Keratinocyte (primary cell): ENCODE measurements at regions not wholly inside any gene's neighbourhood (a gene's known extent, or its start where the extent isn't known, plus 50 kb on each side); places are given as distances from the start of the nearest gene placed in this dataset.
A peak's percentile ranks its signal among the peaks of the same experiment; 100 is the strongest.

Experiments
- DNase-seq: peaks from one replicate; pipeline ENCODE4 v3.0.0-alpha.2; 2011; ENCODE audit warnings: low read depth, missing footprints, low spot score
- FAIRE-seq: peaks from 2 replicates; lab custom pipeline; 2011; peaks lifted over from hg19 to GRCh38; lab: Jason Lieb, UNC
- H2AFZ ChIP-seq: 2 replicates; pipeline ENCODE4 v1.6.0; 2012; ENCODE audit warnings: low read length, control low read depth, inconsistent platforms; ENCODE audit not compliant: control insufficient read depth
- H3K27ac ChIP-seq: 2 replicates; pipeline ENCODE4 v1.5.1; 2011; ENCODE audit warnings: low read length; ENCODE audit not compliant: control insufficient read depth, insufficient read depth
- H3K27me3 ChIP-seq: 3 replicates; pipeline ENCODE4 v1.6.0; 2011; ENCODE audit warnings: low read length; ENCODE audit not compliant: control insufficient read depth, insufficient read depth; ENCODE audit errors: extremely low read depth
- H3K36me3 ChIP-seq, 2 experiments: 2 replicates in 1 of 2; 3 replicates in 1 of 2; pipeline ENCODE4 v1.5.1; 2011; ENCODE audit warnings: low read length in 2 of 2, mild to moderate bottlenecking in 1 of 2; ENCODE audit not compliant: control insufficient read depth in 2 of 2, insufficient read depth in 2 of 2; ENCODE audit errors: extremely low read depth in 1 of 2
- H3K4me1 ChIP-seq: 3 replicates; pipeline ENCODE4 v1.5.1; 2011; ENCODE audit warnings: low read length; ENCODE audit not compliant: control insufficient read depth, insufficient read depth; ENCODE audit errors: extremely low read depth
- H3K4me2 ChIP-seq: 3 replicates; pipeline ENCODE4 v1.6.0; 2011; ENCODE audit warnings: low read depth, low read length; ENCODE audit not compliant: control insufficient read depth, insufficient read depth; ENCODE audit errors: extremely low read depth
- H3K4me3 ChIP-seq, 3 experiments: fragments of 200-600 bp in 1 of 3; sonication (generic) in 1 of 3; 2 replicates in 2 of 3; 3 replicates in 1 of 3; pipeline ENCODE4 v1.5.1; 2011 to 2016; ENCODE audit warnings: low read length in 3 of 3, mild to moderate bottlenecking in 3 of 3, control low read depth in 2 of 3, inconsistent platforms in 1 of 3, low read depth in 1 of 3, mixed read lengths in 1 of 3, mixed run types in 1 of 3, moderate library complexity in 1 of 3; ENCODE audit not compliant: control insufficient read depth in 2 of 3, insufficient read depth in 2 of 3; ENCODE audit errors: extremely low read depth in 1 of 3
- H3K79me2 ChIP-seq: 2 replicates; pipeline ENCODE4 v1.6.0; 2012; ENCODE audit warnings: low read length; ENCODE audit not compliant: control insufficient read depth, insufficient read depth
- H3K9ac ChIP-seq: 3 replicates; pipeline ENCODE4 v1.6.0; 2011; ENCODE audit warnings: low read length; ENCODE audit not compliant: control insufficient read depth, insufficient read depth; ENCODE audit errors: extremely low read depth
- H3K9me1 ChIP-seq: 3 replicates; pipeline ENCODE4 v1.6.0; 2011; ENCODE audit warnings: low read length; ENCODE audit not compliant: control insufficient read depth, insufficient read depth; ENCODE audit errors: extremely low read depth
- H3K9me3 ChIP-seq: 2 replicates; pipeline ENCODE4 v1.5.1; 2012; ENCODE audit warnings: low read depth, low read length; ENCODE audit not compliant: control insufficient read depth
- H4K20me1 ChIP-seq: 3 replicates; pipeline ENCODE4 v1.6.0; 2011; ENCODE audit warnings: low read length; ENCODE audit not compliant: control insufficient read depth, insufficient read depth; ENCODE audit errors: extremely low read depth
- CTCF ChIP-seq, 3 experiments: IDR thresholded peaks in 1 of 3; conservative IDR thresholded peaks in 1 of 3; optimal IDR thresholded peaks in 1 of 3; 2 replicates in 2 of 3; 3 replicates in 1 of 3; pipeline versions ENCODE3 to v1.5.1; 2011; ENCODE audit warnings: low read length in 3 of 3, mild to moderate bottlenecking in 3 of 3, moderate library complexity in 2 of 3, control low read depth in 1 of 3, inconsistent platforms in 1 of 3; ENCODE audit not compliant: insufficient read depth in 2 of 3; ENCODE audit errors: extremely low read depth in 1 of 3
- EZH2 ChIP-seq: IDR thresholded peaks from one replicate; pipeline ENCODE4 v1.6.1; 2012; ENCODE audit warnings: inconsistent platforms, mild to moderate bottlenecking, low read length, moderate library complexity
- dilution Hi-C: fragments of 300-500 bp; cut with MboI; formaldehyde crosslinking; loops from one replicate; pipeline ENCODE4 v1.7.0; 2020; ENCODE audit warnings: low sequenced_read_pairs; ENCODE audit not compliant: extremely low pct_ligation_motif_present

- no peaks in the 10 kb centered on the region for H4K20me1 ChIP-seq
- no peak overlapping the region for H2AFZ ChIP-seq
- H3K79me2 ChIP-seq: no peaks in the 10 kb centered on the region
- no peak overlapping the region for H3K4me3 ChIP-seq
- dilution Hi-C loops: no loop called here
- TF ChIP-seq CTCF (optimal IDR thresholded peaks at IDR 0.05 in 1 of 3, IDR thresholded peaks at IDR 0.05 in 1 of 3, conservative IDR thresholded peaks at IDR 0.05 in 1 of 3; ENCODE audit: extremely low read depth in 1 of 3, insufficient read depth in 2 of 3, low read length in 3 of 3): no peak
- no peak for TF ChIP-seq EZH2
- FAIRE-seq: no peak
- H3K36me3 ChIP-seq: no peaks in the 10 kb centered on the region
- H3K9ac ChIP-seq: no peak overlapping the region
- no peaks in the 10 kb centered on the region for H3K4me1 ChIP-seq
- peaks cover 4% of the 10 kb centered on the region for H3K27me3 ChIP-seq
- no peaks in the 10 kb centered on the region for H3K9me3 ChIP-seq
- DNase-seq: no peak
- no peak overlapping the region for H3K4me2 ChIP-seq
- no peak overlapping the region for H3K27ac ChIP-seq
- no peaks in the 10 kb centered on the region for H3K9me1 ChIP-seq
Measured at GRCh38 chr5:34485768-34486030, 170.4 kb upstream of the RAI14 start.

GRCh38 chr5:34486160-34486848 lies 169.8 kb upstream of the RAI14 start:
- DNase-seq (peak; percentile 25), FAIRE-seq (peak; percentile 77)
- no peak overlapping the region for H3K9ac ChIP-seq
- no peak overlapping the region for H3K27ac ChIP-seq
- no peaks in the 10 kb centered on the region for H3K79me2 ChIP-seq
- peaks cover 4% of the 10 kb centered on the region for H3K27me3 ChIP-seq
- no peak overlapping the region for H3K4me2 ChIP-seq
- H3K9me3 ChIP-seq: no peaks in the 10 kb centered on the region
- dilution Hi-C loops: no loop called here
- no peaks in the 10 kb centered on the region for H4K20me1 ChIP-seq
- H3K9me1 ChIP-seq: no peaks in the 10 kb centered on the region
- no peaks in the 10 kb centered on the region for H3K36me3 ChIP-seq
- no peak overlapping the region for H3K4me3 ChIP-seq
- no peak overlapping the region for H2AFZ ChIP-seq
- H3K4me1 ChIP-seq: no peaks in the 10 kb centered on the region
- TF ChIP-seq EZH2 (no peak), CTCF (optimal IDR thresholded peaks at IDR 0.05 in 1 of 3, IDR thresholded peaks at IDR 0.05 in 1 of 3, conservative IDR thresholded peaks at IDR 0.05 in 1 of 3; ENCODE audit: extremely low read depth in 1 of 3, insufficient read depth in 2 of 3, low read length in 3 of 3) (peak; percentile 72 to 82 (median 80))
